Inflammatory macrophage (primary cell): ENCODE measurements at regions not wholly inside any gene's neighbourhood (a gene's known extent, or its start where the extent isn't known, plus 50 kb on each side); places are given as distances from the start of the nearest gene placed in this dataset.

ENCODE experiments used
- DNase-seq, 2 donors: peaks; one replicate each; pipeline ENCODE4 v3.0.0-alpha.2; 2020 to 2022

GRCh38 chr3:104711406-104711805, 655.3 kb upstream of the ALCAM start:
- no peak for DNase-seq

GRCh38 chr3:104715972-104716371, 650.7 kb upstream of the ALCAM start:
- DNase-seq = no peak

GRCh38 chr3:104717828-104718196, 648.9 kb upstream of the ALCAM start:
- no peak for DNase-seq

GRCh38 chr3:104723000-104723399, 643.7 kb upstream of the ALCAM start:
- DNase-seq = no peak

GRCh38 chr3:104731074-104731473, 635.6 kb upstream of the ALCAM start:
- DNase-seq = no peak

GRCh38 chr3:104734627-104735026, 632.1 kb upstream of the ALCAM start:
- DNase-seq = no peak

- DNase-seq = no peak
Measured at GRCh38 chr3:104735691-104736090, 631.0 kb upstream of the ALCAM start.

GRCh38 chr3:104738271-104738670, 628.4 kb upstream of the ALCAM start:
- DNase-seq = no peak

- DNase-seq = no peak
Measured at GRCh38 chr3:104740874-104741379, 625.8 kb upstream of the ALCAM start.

- DNase-seq = no peak
Measured at GRCh38 chr3:104742044-104742443, 624.7 kb upstream of the ALCAM start.

GRCh38 chr3:104745313-104745712, 621.4 kb upstream of the ALCAM start:
- DNase-seq = no peak

- no peak for DNase-seq
Measured at GRCh38 chr3:104746056-104746455, 620.7 kb upstream of the ALCAM start.

- no peak for DNase-seq
Measured at GRCh38 chr3:104750581-104750980, 616.1 kb upstream of the ALCAM start.

- no peak for DNase-seq
Measured at GRCh38 chr3:104755791-104756190, 610.9 kb upstream of the ALCAM start.

- no peak for DNase-seq
Measured at GRCh38 chr3:104763007-104763406, 603.7 kb upstream of the ALCAM start.

- DNase-seq = no peak
Measured at GRCh38 chr3:104764496-104764895, 602.2 kb upstream of the ALCAM start.

- no peak for DNase-seq
Measured at GRCh38 chr3:104768886-104769285, 597.8 kb upstream of the ALCAM start.

GRCh38 chr3:104779324-104779723, 587.4 kb upstream of the ALCAM start:
- DNase-seq = no peak

- DNase-seq = no peak
Measured at GRCh38 chr3:104781112-104781511, 585.6 kb upstream of the ALCAM start.

- no peak for DNase-seq
Measured at GRCh38 chr3:104785947-104786346, 580.8 kb upstream of the ALCAM start.

- no peak for DNase-seq
Measured at GRCh38 chr3:104787306-104787705, 579.4 kb upstream of the ALCAM start.

- DNase-seq = no peak
Measured at GRCh38 chr3:104788807-104789206, 577.9 kb upstream of the ALCAM start.

GRCh38 chr3:104791331-104791730, 575.4 kb upstream of the ALCAM start:
- no peak for DNase-seq

- no peak for DNase-seq
Measured at GRCh38 chr3:104796556-104796955, 570.2 kb upstream of the ALCAM start.

GRCh38 chr3:104805042-104805441, 561.7 kb upstream of the ALCAM start:
- DNase-seq = no peak

GRCh38 chr3:104805508-104805907, 561.2 kb upstream of the ALCAM start:
- no peak for DNase-seq
